ENCODE measurements at regions not wholly inside any gene's neighbourhood (a gene's known extent, or its start where the extent isn't known, plus 50 kb on each side); places are given as distances from the start of the nearest gene placed in this dataset.

DNA sequence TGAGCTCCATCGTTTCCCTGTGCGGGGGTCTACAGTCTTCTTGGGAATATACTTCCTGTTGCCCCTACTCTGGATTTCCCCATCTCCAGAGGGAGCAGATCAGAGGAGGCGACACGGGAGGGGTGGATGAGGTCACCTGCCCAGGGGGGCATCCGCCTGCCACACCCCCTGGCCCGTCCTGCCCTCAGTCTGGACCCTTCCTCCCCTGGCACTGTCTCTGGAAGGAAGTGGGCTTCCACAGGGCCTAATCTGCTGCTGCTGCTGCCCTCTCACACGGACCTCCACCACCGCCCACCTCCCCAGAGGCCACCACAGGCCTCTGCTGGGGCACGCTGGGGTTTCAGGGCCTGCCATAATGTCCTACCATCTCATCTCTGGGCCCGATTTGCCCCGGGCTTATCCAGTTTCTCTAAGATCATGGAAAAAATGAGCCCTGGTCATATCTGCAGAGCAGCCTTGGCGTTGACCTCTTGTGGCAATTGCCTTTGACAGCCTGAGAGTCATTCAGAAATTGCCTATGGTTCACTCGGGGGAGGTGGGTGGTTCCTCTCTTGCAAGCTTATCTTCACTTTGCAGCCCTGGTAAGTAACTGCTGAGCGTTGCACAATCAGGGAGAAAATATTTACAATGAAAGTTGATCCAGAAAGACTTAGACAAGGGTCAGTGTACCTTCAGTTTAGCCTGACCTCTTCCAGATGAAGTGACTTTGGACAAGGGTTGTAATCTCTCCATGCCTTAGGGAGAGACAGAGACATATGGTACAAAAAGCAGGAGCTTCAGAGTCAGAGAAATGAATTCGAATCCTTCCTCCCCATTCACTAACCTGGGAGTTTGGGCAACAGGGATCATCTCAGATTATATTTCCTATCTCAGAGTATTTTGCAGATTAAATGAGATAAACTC, 252.4 kb downstream of the TOMM20 start:
- H3K27ac Mint-ChIP-seq (ENCODE audit: unreplicated experiment), result no peak overlapping the region
- DNase-seq (ENCODE audit: extremely low spot score, unreplicated experiment), result no peak
- peaks cover 11% of the 10 kb centered on the region for H3K4me1 Mint-ChIP-seq (ENCODE audit: unreplicated experiment)
- no peaks in the 10 kb centered on the region for H3K36me3 Mint-ChIP-seq (ENCODE audit: unreplicated experiment)
- H3K27me3 Mint-ChIP-seq (ENCODE audit: unreplicated experiment), result no peaks in the 10 kb centered on the region
- H3K9me3 Mint-ChIP-seq (ENCODE audit: unreplicated experiment), result no peaks in the 10 kb centered on the region
- TF ChIP-seq, protein P1, sequence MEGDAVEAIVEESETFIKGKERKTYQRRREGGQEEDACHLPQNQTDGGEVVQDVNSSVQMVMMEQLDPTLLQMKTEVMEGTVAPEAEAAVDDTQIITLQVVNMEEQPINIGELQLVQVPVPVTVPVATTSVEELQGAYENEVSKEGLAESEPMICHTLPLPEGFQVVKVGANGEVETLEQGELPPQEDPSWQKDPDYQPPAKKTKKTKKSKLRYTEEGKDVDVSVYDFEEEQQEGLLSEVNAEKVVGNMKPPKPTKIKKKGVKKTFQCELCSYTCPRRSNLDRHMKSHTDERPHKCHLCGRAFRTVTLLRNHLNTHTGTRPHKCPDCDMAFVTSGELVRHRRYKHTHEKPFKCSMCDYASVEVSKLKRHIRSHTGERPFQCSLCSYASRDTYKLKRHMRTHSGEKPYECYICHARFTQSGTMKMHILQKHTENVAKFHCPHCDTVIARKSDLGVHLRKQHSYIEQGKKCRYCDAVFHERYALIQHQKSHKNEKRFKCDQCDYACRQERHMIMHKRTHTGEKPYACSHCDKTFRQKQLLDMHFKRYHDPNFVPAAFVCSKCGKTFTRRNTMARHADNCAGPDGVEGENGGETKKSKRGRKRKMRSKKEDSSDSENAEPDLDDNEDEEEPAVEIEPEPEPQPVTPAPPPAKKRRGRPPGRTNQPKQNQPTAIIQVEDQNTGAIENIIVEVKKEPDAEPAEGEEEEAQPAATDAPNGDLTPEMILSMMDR (IDR thresholded peaks at IDR 0.05), result no peak
- H3K4me3 Mint-ChIP-seq (ENCODE audit: unreplicated experiment), result no peak overlapping the region

DNA sequence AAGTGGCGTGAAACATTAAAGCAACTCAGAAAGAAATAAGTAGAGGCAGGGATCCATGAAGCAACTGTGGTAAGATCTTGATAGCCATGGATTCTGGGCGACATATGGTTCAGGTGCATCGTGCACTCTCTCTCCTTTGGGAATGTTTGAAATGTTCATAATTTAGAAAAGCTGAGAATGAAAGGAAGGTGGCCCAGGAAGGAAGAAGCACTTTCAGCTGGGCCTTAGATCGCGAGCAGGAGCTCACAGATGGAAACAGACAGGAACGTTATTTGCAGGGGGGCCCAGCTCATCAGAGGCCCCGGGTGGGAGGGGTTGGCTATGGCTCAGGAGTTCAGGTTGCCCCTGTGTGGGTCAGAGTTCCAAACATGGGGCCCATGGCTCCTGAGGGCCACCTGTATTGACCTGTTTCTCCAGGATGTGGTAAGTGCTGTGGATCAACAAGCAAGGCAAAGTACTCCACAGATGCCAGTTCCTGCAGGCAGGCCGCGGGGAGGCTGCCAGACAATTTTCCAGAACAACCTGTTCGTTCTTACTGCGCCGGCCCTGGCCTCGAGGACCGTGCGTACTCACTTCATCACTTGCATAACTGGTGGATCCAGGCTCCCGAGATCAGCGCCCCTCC, 253.2 kb downstream of the TOMM20 start:
- DNase-seq (ENCODE audit: extremely low spot score, unreplicated experiment), result no peak
- H3K4me1 Mint-ChIP-seq (ENCODE audit: unreplicated experiment), result peaks cover 11% of the 10 kb centered on the region
- TF ChIP-seq, protein P1 (IDR thresholded peaks at IDR 0.05), result no peak
- H3K27ac Mint-ChIP-seq (ENCODE audit: unreplicated experiment), result no peak overlapping the region
- no peaks in the 10 kb centered on the region for H3K27me3 Mint-ChIP-seq (ENCODE audit: unreplicated experiment)
- no peak overlapping the region for H3K4me3 Mint-ChIP-seq (ENCODE audit: unreplicated experiment)
- no peaks in the 10 kb centered on the region for H3K9me3 Mint-ChIP-seq (ENCODE audit: unreplicated experiment)
- no peaks in the 10 kb centered on the region for H3K36me3 Mint-ChIP-seq (ENCODE audit: unreplicated experiment)

DNA sequence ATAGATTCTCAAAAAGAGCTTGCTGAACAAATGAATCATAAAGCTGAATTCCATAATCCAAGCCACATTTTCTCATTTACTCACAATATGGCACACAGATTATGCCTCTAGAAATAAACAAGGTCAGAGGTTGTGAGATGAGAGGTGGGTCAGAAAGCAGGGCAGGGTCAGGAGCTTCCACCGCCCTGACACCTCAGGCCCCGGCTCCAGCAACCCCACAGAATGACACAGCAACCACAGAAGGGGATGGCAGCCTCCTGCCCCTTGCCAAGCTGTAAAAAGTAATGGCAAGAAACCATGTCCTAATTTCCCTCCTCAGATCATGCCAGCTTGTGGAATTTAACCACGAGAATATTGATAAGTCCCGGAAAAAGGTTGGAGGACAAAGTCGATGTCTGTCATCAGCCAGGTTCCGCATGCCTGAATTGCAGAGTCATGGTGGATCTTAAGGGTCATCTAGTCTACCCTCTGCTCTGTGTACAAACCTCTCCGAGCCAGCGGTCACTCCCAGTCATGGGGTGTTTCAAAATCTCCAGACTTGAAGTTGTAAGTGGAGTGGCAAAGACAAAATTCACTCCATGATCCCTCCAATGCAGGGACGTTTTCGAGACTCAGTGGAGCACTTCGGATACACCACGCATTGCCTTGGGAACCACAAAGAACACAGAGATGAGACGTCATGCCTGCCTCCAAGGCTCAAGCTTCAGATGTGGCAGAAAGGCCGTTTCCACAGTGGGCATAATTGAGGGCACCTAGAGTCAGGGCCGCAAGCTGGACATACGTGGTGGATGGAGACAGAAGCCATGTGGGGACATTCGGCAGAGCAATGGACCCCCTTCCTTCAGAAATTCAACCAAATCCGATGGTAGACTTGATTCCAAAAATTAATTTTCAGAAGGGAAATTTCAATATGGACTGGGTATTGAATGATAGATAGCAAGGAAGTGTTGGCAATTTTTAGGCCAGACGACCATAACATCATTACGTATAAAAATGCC, 254.0 kb downstream of the TOMM20 start:
- Mint-ChIP-seq H3K4me3 (ENCODE audit: unreplicated experiment) (no peak overlapping the region), H3K9me3 (ENCODE audit: unreplicated experiment) (no peaks in the 10 kb centered on the region), H3K36me3 (ENCODE audit: unreplicated experiment) (no peaks in the 10 kb centered on the region), H3K27ac (ENCODE audit: unreplicated experiment) (no peak overlapping the region), H3K4me1 (ENCODE audit: unreplicated experiment) (peaks cover 11% of the 10 kb centered on the region), H3K27me3 (ENCODE audit: unreplicated experiment) (no peaks in the 10 kb centered on the region)
- DNase-seq (ENCODE audit: extremely low spot score, unreplicated experiment), result no peak
- TF ChIP-seq, protein P1 (IDR thresholded peaks at IDR 0.05), result no peak

DNA sequence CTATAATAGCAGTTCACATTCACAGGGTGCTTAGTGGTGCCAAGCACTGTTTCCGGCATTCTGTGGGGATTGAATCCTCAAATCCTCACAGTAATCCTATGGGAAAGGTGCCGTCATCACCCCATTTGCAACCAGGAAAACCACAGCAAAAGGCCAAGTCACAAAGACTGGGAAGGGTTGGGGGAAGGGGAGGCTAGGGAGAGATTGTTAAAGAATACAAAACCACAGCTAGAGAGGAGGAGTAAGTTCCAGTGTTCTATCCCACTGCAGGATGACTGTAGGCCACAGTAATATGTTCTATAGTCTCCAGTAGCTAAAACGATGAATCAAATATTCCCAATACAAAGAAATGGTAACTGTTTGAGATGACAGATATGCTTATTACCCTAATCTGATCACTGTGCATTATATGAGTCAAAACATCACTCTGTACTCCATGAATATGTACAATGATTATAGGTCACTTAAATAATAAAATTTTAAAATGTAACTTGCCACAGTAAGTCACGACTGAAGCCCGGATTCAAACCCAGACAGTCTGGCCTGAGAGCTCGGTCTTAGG, 256.8 kb downstream of the TOMM20 start:
- Mint-ChIP-seq H3K27ac (ENCODE audit: unreplicated experiment) (no peak overlapping the region), H3K9me3 (ENCODE audit: unreplicated experiment) (no peaks in the 10 kb centered on the region), H3K4me1 (ENCODE audit: unreplicated experiment) (peaks cover 9% of the 10 kb centered on the region), H3K36me3 (ENCODE audit: unreplicated experiment) (no peaks in the 10 kb centered on the region), H3K27me3 (ENCODE audit: unreplicated experiment) (no peaks in the 10 kb centered on the region), H3K4me3 (ENCODE audit: unreplicated experiment) (no peak overlapping the region)
- DNase-seq (ENCODE audit: extremely low spot score, unreplicated experiment), result no peak
- TF ChIP-seq, protein P1 (IDR thresholded peaks at IDR 0.05), result no peak

All from osteocyte (in vitro differentiated cells).